Large intestine (tissue), 3 donors: ENCODE measurements at regions not wholly inside any gene's neighbourhood (a gene's known extent, or its start where the extent isn't known, plus 50 kb on each side); places are given as distances from the start of the nearest gene placed in this dataset.
"Not testable (repeated sequence)": the region's sequence is repeated elsewhere in the genome, so short reads cannot be mapped to it uniquely, and the experiment has no call there.

ENCODE experiments used
- DNase-seq, 2 donors: peaks; one replicate each; pipeline versions ENCODE4 v3.0.0 to v3.0.0-alpha.2; 2013
- H3K27ac ChIP-seq: one replicate; pipeline ENCODE4 v1.5.1; 2013; ENCODE audit warnings: low read length
- H3K27me3 ChIP-seq: 2 replicates; pipeline ENCODE4 v1.6.1; 2013; ENCODE audit warnings: low read length; ENCODE audit not compliant: control insufficient read depth, insufficient read depth
- H3K36me3 ChIP-seq: 2 replicates; pipeline ENCODE4 v1.6.1; 2013; ENCODE audit warnings: low read length; ENCODE audit not compliant: control insufficient read depth, insufficient read depth
- H3K4me1 ChIP-seq: one replicate; pipeline ENCODE4 v1.6.1; 2013; ENCODE audit warnings: low read length; ENCODE audit not compliant: control insufficient read depth, insufficient read depth
- H3K4me3 ChIP-seq: one replicate; pipeline ENCODE4 v1.5.1; 2013; ENCODE audit warnings: low read length
- H3K9me3 ChIP-seq: one replicate; pipeline ENCODE4 v1.6.1; 2013; ENCODE audit warnings: mild to moderate bottlenecking, low read depth, low read length, moderate library complexity; ENCODE audit not compliant: control insufficient read depth
- WGBS: methylation state at CpG from one replicate; pipeline ENCODE4 v1.1.5; 2013; ENCODE audit warnings: low lambda C conversion rate; ENCODE audit not compliant: insufficient coverage; 5-methylcytosine and 5-hydroxymethylcytosine counted together

DNA sequence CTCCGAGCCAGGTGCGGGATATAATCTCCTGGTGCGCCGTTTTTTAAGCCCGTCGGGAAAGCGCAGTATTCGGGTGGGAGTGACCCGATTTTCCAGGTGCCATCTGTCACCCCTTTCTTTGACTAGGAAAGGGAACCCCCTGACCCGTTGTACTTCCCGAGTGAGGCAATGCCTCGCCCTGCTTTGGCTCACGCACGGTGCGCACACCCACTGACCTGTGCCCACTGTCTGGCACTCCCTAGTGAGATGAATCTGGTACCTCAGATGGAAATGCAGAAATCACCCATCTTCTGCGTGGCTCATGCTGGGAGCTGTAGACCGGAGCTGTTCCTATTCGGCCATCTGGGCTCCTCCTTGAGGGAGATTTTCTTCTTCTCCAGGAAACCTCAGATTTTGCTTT is 1135.1 kb upstream of the DIAPH2 start:
- DNase-seq, H3K27ac ChIP-seq, H3K27me3 ChIP-seq, H3K9me3 ChIP-seq, H3K4me3 ChIP-seq, H3K36me3 ChIP-seq, H3K4me1 ChIP-seq: not testable (repeated sequence)
- WGBS: no CpG with 5 or more reads among the region's 18 CpGs

- H3K36me3 ChIP-seq: no peaks in the 10 kb centered on the region
- WGBS: no CpG with 5 or more reads among the region's 2 CpGs
Observed at GRCh38 chrX:95585321-95585720, 1099.3 kb upstream of the DIAPH2 start.

DNA sequence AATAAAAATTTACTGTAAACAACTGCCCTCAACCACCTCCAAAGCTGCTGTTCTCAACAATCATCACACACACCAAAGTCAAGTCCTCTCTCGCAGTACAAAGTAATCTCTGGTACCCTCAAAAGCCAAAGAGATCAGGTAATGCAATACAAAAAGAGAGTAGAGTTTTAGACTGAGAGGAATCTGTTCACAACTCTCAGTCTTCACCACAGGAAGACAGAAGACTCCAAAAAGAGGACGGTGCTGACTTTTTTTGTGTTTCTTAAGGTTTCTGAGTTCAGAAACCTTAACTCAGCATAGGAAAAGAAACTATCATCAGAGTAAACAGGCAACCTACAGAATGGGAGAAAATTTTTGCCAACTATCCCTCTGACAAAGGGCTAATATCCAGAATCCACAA is 1072.3 kb upstream of the DIAPH2 start:
- Histone ChIP-seq H3K4me3 (no peak overlapping the region), H3K4me1 (no peaks in the 10 kb centered on the region), H3K27ac (no peak overlapping the region), H3K9me3 (no peaks in the 10 kb centered on the region), H3K36me3 (no peaks in the 10 kb centered on the region), H3K27me3 (no peaks in the 10 kb centered on the region)
- DNase-seq: no peak
- WGBS: no CpG with 5 or more reads among the region's 2 CpGs

More at GRCh38 chrX:95585321-95585720, 1099.3 kb upstream of the DIAPH2 start:
- Histone ChIP-seq H3K27ac (no peak overlapping the region), H3K4me3 (no peak overlapping the region), H3K9me3 (no peaks in the 10 kb centered on the region), H3K27me3 (no peaks in the 10 kb centered on the region), H3K4me1 (no peaks in the 10 kb centered on the region)
- no peak for DNase-seq

- no peak for DNase-seq
- no CpG with 5 or more reads among the region's 5 CpGs for WGBS
- Histone ChIP-seq H3K36me3 (no peaks in the 10 kb centered on the region), H3K27ac (no peak overlapping the region), H3K4me1 (no peaks in the 10 kb centered on the region), H3K9me3 (no peaks in the 10 kb centered on the region), H3K4me3 (no peak overlapping the region), H3K27me3 (no peaks in the 10 kb centered on the region)
Observed at GRCh38 chrX:95622200-95622599, 1062.4 kb upstream of the DIAPH2 start.

DNA sequence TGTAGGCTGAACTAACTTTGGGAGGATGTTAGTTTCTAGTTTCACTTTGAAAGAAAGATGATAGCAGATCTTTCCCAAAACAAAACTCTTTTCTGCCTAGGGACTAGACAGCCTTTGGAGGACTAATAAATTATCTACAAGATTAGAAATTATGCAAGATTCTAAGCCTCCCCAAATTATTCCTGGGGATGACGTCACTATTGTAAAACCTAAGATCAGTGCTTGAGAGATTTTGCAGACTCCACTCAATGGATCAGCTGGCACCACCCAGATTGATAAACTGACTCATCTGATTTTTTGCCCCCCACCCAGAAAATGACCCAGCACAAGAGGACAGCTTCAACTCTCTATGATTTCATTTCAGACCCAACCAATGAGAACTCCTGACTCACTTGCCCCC is 1057.9 kb upstream of the DIAPH2 start:
- H3K27ac ChIP-seq: no peak overlapping the region
- WGBS: no CpG with 5 or more reads among the region's 1 CpG
- H3K4me3 ChIP-seq: no peak overlapping the region
- DNase-seq: no peak
- no peaks in the 10 kb centered on the region for H3K27me3 ChIP-seq
- no peaks in the 10 kb centered on the region for H3K36me3 ChIP-seq
- H3K4me1 ChIP-seq: no peaks in the 10 kb centered on the region
- no peaks in the 10 kb centered on the region for H3K9me3 ChIP-seq

- Histone ChIP-seq H3K27ac (no peak overlapping the region), H3K4me3 (no peak overlapping the region), H3K27me3 (no peaks in the 10 kb centered on the region), H3K4me1 (no peaks in the 10 kb centered on the region), H3K9me3 (no peaks in the 10 kb centered on the region), H3K36me3 (no peaks in the 10 kb centered on the region)
- no CpG with 5 or more reads among the region's 1 CpG for WGBS
- no peak for DNase-seq
Observed at GRCh38 chrX:95628796-95629195, 1055.8 kb upstream of the DIAPH2 start.

DNA sequence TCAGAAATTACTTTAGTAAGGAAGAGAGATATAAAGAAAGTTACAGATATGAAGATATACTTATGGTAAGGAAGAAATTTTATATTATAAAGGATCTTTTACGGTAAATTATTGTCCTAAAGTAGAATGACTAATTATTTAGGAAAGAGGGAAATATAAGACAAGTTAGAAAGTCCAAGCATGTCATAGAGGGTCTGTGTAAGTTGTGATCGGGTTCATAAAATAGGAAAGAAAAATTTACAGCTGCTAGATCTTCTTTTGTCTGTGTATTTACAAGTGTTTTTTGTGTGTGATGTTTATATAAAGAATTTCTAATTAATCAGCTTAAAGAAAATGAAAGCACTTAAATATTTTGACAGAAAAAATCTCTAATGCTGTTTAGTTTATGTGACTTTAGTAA is 1054.9 kb upstream of the DIAPH2 start:
- no peaks in the 10 kb centered on the region for H3K27me3 ChIP-seq
- no CpG with 5 or more reads among the region's 2 CpGs for WGBS
- DNase-seq: no peak
- H3K4me3 ChIP-seq: no peak overlapping the region
- H3K27ac ChIP-seq: no peak overlapping the region
- no peaks in the 10 kb centered on the region for H3K36me3 ChIP-seq
- H3K4me1 ChIP-seq: no peaks in the 10 kb centered on the region
- H3K9me3 ChIP-seq: no peaks in the 10 kb centered on the region

- H3K27me3 ChIP-seq: no peaks in the 10 kb centered on the region
- H3K4me3 ChIP-seq: no peak overlapping the region
- H3K4me1 ChIP-seq: no peaks in the 10 kb centered on the region
- no peaks in the 10 kb centered on the region for H3K36me3 ChIP-seq
- no peak overlapping the region for H3K27ac ChIP-seq
- no CpG with 5 or more reads among the region's 2 CpGs for WGBS
- H3K9me3 ChIP-seq: no peaks in the 10 kb centered on the region
- DNase-seq: no peak
Observed at GRCh38 chrX:95640226-95640625, 1044.4 kb upstream of the DIAPH2 start.

GRCh38 chrX:95645738-95646137 is 1038.9 kb upstream of the DIAPH2 start:
- Histone ChIP-seq H3K36me3 (no peaks in the 10 kb centered on the region), H3K4me1 (no peaks in the 10 kb centered on the region), H3K9me3 (no peaks in the 10 kb centered on the region), H3K27me3 (no peaks in the 10 kb centered on the region), H3K27ac (no peak overlapping the region), H3K4me3 (no peak overlapping the region)
- no peak for DNase-seq

DNA sequence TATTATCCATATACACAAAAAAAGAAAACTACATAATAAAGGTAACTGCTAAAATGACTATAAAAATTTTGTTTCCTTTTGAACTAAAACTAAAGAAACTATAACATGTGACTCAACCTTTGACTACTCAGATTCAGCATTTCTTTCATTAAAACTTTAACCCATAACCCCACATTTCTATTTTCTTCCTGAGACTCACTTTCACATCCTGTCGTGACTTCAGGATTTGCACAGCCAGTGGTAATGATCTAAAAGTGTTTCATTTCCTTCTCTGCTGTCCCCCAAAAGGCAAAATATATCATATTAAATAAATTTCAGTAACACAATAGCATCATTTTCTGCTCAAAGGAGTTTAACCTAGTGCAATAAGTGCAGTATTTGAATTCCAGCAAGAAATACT is 1022.4 kb upstream of the DIAPH2 start:
- no peak for DNase-seq
- WGBS: no CpG with 5 or more reads among the region's 1 CpG
- no peaks in the 10 kb centered on the region for H3K27me3 ChIP-seq

DNA sequence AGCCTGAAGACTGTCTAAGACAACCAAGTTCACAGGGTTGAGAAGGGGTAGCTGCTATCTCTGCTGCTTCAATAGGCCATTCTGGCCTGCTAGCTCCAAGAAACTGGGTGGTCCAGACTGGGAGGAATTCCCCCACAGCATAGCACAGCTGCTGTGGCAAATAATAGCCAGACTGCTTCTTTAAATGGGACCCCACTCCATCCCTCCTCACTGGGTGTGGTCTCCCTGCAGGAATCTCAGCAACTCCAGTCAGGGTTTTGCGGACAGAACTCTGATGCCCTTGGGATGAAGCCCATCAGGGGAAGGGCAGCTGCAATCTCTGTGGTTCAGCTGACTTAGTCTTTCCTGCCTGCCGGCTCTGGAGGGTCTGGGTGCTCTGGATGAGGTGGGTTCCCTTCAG is 1018.6 kb upstream of the DIAPH2 start:
- no peak overlapping the region for H3K4me3 ChIP-seq
- H3K36me3 ChIP-seq: no peaks in the 10 kb centered on the region
- H3K27ac ChIP-seq: no peak overlapping the region
- peak in 1 of 2 donors; percentile 1 for DNase-seq
- no peaks in the 10 kb centered on the region for H3K27me3 ChIP-seq
- H3K9me3 ChIP-seq: no peaks in the 10 kb centered on the region
- WGBS: no CpG with 5 or more reads among the region's 2 CpGs
- H3K4me1 ChIP-seq: no peaks in the 10 kb centered on the region

More for the DNA sequence above, 1022.4 kb upstream of the DIAPH2 start:
- H3K4me1 ChIP-seq: no peaks in the 10 kb centered on the region
- no peak overlapping the region for H3K4me3 ChIP-seq
- H3K9me3 ChIP-seq: no peaks in the 10 kb centered on the region
- no peak overlapping the region for H3K27ac ChIP-seq
- no peaks in the 10 kb centered on the region for H3K36me3 ChIP-seq
